Smooth muscle cell (in vitro differentiated cells): ENCODE measurements at regions not wholly inside any gene's neighbourhood (a gene's known extent, or its start where the extent isn't known, plus 50 kb on each side); places are given as distances from the start of the nearest gene placed in this dataset.

ENCODE experiments used
- DNase-seq: peaks from one replicate; lab custom pipeline; 2025; ENCODE audit not compliant: unreplicated experiment; lab: John Stamatoyannopoulos, UW
- H2AFZ ChIP-seq: fragments of 200-600 bp; sonication (generic); 2 replicates; pipeline ENCODE4 v1.6.0; 2016; ENCODE audit warnings: antibody characterized with exemption, low read depth, mild to moderate bottlenecking
- H3F3A ChIP-seq: fragments of 200-600 bp; sonication (generic); 2 replicates; pipeline ENCODE4 v1.6.0; 2017; ENCODE audit warnings: antibody characterized with exemption, low read depth
- H3K27ac ChIP-seq: fragments of 200-600 bp; sonication (generic); 2 replicates; pipeline ENCODE4 v1.5.1; 2016; ENCODE audit warnings: low read depth, mild to moderate bottlenecking
- H3K27me3 ChIP-seq: fragments of 200-600 bp; sonication (generic); 2 replicates; pipeline ENCODE4 v1.6.1; 2016; ENCODE audit warnings: low read depth, mild to moderate bottlenecking
- H3K36me3 ChIP-seq: fragments of 200-600 bp; sonication (generic); 2 replicates; pipeline ENCODE4 v1.5.1; 2016; ENCODE audit warnings: low read depth
- H3K4me1 ChIP-seq: fragments of 200-600 bp; sonication (generic); 2 replicates; pipeline ENCODE4 v1.5.1; 2016; ENCODE audit warnings: low read depth
- H3K4me2 ChIP-seq: fragments of 200-600 bp; sonication (generic); 2 replicates; pipeline ENCODE4 v1.6.0; 2016; ENCODE audit warnings: mild to moderate bottlenecking
- H3K4me3 ChIP-seq: fragments of 200-600 bp; sonication (generic); 2 replicates; pipeline ENCODE4 v1.5.1; 2016; ENCODE audit warnings: mild to moderate bottlenecking
- H3K79me2 ChIP-seq: fragments of 200-600 bp; sonication (generic); 2 replicates; pipeline ENCODE4 v1.6.0; 2016; ENCODE audit warnings: low read depth, mild to moderate bottlenecking
- H3K9ac ChIP-seq: fragments of 200-600 bp; sonication (generic); 2 replicates; pipeline ENCODE4 v1.6.0; 2016; ENCODE audit warnings: low read depth
- H3K9me3 ChIP-seq: fragments of 200-600 bp; sonication (generic); replicated peaks from 2 replicates; pipeline ENCODE4 v1.5.1; 2016; ENCODE audit warnings: low read depth
- H4K20me1 ChIP-seq: fragments of 200-600 bp; sonication (generic); 2 replicates; pipeline ENCODE4 v1.6.0; 2016; ENCODE audit warnings: low read depth
- CTCF ChIP-seq: fragments of 200-600 bp; sonication (generic); IDR thresholded peaks from 2 replicates; pipeline ENCODE4 v1.5.1; 2017; ENCODE audit warnings: borderline replicate concordance, mild to moderate bottlenecking, antibody characterized with exemption; ENCODE audit not compliant: insufficient read depth, poor library complexity, severe bottlenecking
- WGBS: methylation state at CpG from one replicate; pipeline ENCODE4 v1.1.7; 2016; ENCODE audit warnings: low lambda C conversion rate; 5-methylcytosine and 5-hydroxymethylcytosine counted together

- no peak overlapping the region for H3K27ac ChIP-seq
- TF ChIP-seq CTCF = no peak
- no peaks in the 10 kb centered on the region for H3K4me1 ChIP-seq
- H3K27me3 ChIP-seq = no peaks in the 10 kb centered on the region
- no peaks in the 10 kb centered on the region for H3K9me3 ChIP-seq
- no peak overlapping the region for H3K4me2 ChIP-seq
- H2AFZ ChIP-seq = no peak overlapping the region
- DNase-seq = no peak
- H3K79me2 ChIP-seq = no peaks in the 10 kb centered on the region
- H3F3A ChIP-seq = no peaks in the 10 kb centered on the region
- H3K4me3 ChIP-seq = no peak overlapping the region
- WGBS = 95% methylated on average over 3 of the region's 3 CpGs
- no peaks in the 10 kb centered on the region for H4K20me1 ChIP-seq
- peaks cover 15% of the 10 kb centered on the region for H3K36me3 ChIP-seq
- H3K9ac ChIP-seq = no peak overlapping the region
Measured at GRCh38 chr15:62730825-62731224, 311.7 kb upstream of the TPM1 start.

- Histone ChIP-seq H3F3A (no peaks in the 10 kb centered on the region), H3K36me3 (peaks cover 15% of the 10 kb centered on the region), H4K20me1 (no peaks in the 10 kb centered on the region), H3K9ac (no peak overlapping the region), H3K9me3 (no peaks in the 10 kb centered on the region), H3K27me3 (no peaks in the 10 kb centered on the region), H2AFZ (no peak overlapping the region), H3K4me2 (no peak overlapping the region), H3K4me1 (no peaks in the 10 kb centered on the region), H3K27ac (no peak overlapping the region), H3K79me2 (no peaks in the 10 kb centered on the region), H3K4me3 (no peak overlapping the region)
- 97% methylated on average over 3 of the region's 3 CpGs for WGBS
- no peak for DNase-seq
- no peak for TF ChIP-seq CTCF
Measured at GRCh38 chr15:62732078-62732477, 310.5 kb upstream of the TPM1 start.

- no peak for DNase-seq
- Histone ChIP-seq H3K79me2 (no peaks in the 10 kb centered on the region), H3K4me2 (no peak overlapping the region), H3F3A (no peaks in the 10 kb centered on the region), H3K4me3 (no peak overlapping the region), H3K9ac (no peak overlapping the region), H3K36me3 (peaks cover 10% of the 10 kb centered on the region), H3K27ac (no peak overlapping the region), H3K9me3 (no peaks in the 10 kb centered on the region), H3K27me3 (no peaks in the 10 kb centered on the region), H3K4me1 (no peaks in the 10 kb centered on the region), H4K20me1 (no peaks in the 10 kb centered on the region), H2AFZ (no peak overlapping the region)
- TF ChIP-seq CTCF = no peak
- WGBS = 92% methylated on average over 5 of the region's 5 CpGs
Measured at GRCh38 chr15:62734706-62735105, 307.8 kb upstream of the TPM1 start.

- H3K79me2 ChIP-seq = no peaks in the 10 kb centered on the region
- no peak overlapping the region for H3K27ac ChIP-seq
- H3K4me2 ChIP-seq = no peak overlapping the region
- no peak overlapping the region for H2AFZ ChIP-seq
- H3F3A ChIP-seq = no peaks in the 10 kb centered on the region
- H3K9ac ChIP-seq = no peak overlapping the region
- WGBS = 97% methylated on average over 14 of the region's 14 CpGs
- TF ChIP-seq CTCF = no peak
- H4K20me1 ChIP-seq = no peaks in the 10 kb centered on the region
- no peak for DNase-seq
- no peaks in the 10 kb centered on the region for H3K9me3 ChIP-seq
- no peak overlapping the region for H3K4me3 ChIP-seq
- no peaks in the 10 kb centered on the region for H3K4me1 ChIP-seq
- peaks cover 2% of the 10 kb centered on the region for H3K36me3 ChIP-seq
- H3K27me3 ChIP-seq = no peaks in the 10 kb centered on the region
Measured at GRCh38 chr15:62736756-62737155, 305.8 kb upstream of the TPM1 start.
